ENCODE measurements at regions not wholly inside any gene's neighbourhood (a gene's known extent, or its start where the extent isn't known, plus 50 kb on each side); places are given as distances from the start of the nearest gene placed in this dataset.

GRCh38 chr10:4332764-4333458, 493.1 kb upstream of the AKR1E2 start:
- no peak for DNase-seq

- DNase-seq = no peak
Measured at GRCh38 chr10:4331150-4331549, 494.9 kb upstream of the AKR1E2 start.

GRCh38 chr10:4330636-4331035, 495.4 kb upstream of the AKR1E2 start:
- no peak for DNase-seq

- no peak for DNase-seq
Measured at GRCh38 chr10:4329225-4329624, 496.8 kb upstream of the AKR1E2 start.

GRCh38 chr10:4326647-4327046, 499.4 kb upstream of the AKR1E2 start:
- DNase-seq = no peak

- no peak for DNase-seq
Measured at GRCh38 chr10:4319870-4320367, 506.1 kb upstream of the AKR1E2 start.

GRCh38 chr10:4316161-4316810, 509.7 kb upstream of the AKR1E2 start:
- no peak for DNase-seq

DNA sequence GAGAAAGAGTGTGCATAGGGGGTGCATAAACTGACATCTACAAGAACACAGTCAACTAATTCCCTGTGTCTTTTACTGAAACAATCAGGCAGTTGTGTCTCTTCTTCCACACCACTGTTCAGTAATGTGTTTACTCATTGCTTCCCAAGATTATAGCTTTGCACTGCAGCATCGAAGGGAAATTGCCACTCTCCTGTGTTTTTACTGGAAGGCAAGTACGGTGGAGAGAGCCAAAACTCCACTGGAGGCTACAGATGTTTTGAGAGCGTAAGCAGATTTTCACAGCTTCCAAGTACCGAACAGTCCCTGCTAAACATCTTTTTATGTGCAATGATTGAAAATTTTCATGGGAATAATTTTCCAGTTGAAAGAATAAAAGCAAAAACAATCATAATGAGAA, 510.5 kb upstream of the AKR1E2 start:
- no peak for DNase-seq

GRCh38 chr10:4313051-4313450, 513.0 kb upstream of the AKR1E2 start:
- no peak for DNase-seq

DNA sequence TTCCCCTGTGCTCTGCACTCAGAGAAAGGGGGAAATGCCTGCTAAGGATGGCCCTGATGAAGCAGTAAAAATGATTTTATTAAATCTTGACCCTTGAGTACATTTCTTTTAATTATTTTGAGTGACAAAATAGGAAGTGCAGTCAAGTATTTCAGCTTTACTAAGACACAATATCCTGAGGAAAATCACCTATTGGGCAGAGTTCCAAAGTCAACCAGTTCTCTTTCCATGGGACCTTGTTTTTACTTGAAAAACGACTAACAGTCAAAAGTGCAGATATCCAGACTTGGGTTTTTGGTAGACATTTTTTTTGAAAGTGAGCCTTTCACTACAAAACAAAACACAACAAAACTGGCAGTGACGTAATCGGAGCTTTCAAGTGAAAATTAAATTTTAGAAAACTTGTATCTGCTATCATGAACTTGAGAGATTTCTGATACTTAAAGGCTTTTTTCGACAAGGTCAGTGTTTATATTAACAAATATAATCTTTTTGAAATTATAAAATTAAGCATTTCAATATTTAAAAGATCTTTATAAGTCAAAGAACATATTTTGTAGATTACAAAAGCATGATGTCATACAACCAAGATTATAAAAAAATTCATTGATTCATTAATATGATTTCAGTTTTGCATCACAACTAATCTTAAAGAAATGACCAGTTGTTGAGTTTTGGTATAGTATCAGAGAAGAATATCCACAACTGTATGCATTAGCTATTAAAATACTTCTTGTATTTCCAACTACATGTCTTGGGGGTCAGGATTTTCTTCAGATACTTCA, 513.8 kb upstream of the AKR1E2 start:
- DNase-seq = no peak

DNA sequence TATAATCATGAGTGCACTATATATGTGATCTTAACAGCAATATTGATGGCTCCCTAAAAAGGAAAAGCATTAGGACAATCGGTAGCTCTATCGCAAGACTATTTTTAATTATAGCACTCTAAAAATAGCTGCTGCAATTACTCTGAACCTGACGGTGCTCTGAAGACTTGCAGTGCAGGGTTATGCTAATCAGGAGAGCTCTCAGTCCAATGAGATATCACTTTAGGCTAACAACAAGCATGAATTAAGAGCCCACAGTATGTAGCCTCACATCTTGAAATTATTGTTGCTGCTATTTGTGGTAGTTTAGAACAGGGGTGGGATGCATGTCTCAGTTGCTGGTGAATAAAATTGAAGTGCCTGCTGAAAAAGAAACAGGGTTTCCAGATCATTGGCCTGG, 515.8 kb upstream of the AKR1E2 start:
- no peak for DNase-seq

- no peak for DNase-seq
Measured at GRCh38 chr10:4307910-4308309, 518.1 kb upstream of the AKR1E2 start.

GRCh38 chr10:4306871-4307270, 519.1 kb upstream of the AKR1E2 start:
- DNase-seq = no peak

- DNase-seq = no peak
Measured at GRCh38 chr10:4303045-4303444, 518.0 kb upstream of the KLF6 start.

- DNase-seq = no peak
Measured at GRCh38 chr10:4301291-4302045, 516.5 kb upstream of the KLF6 start.

- no peak for DNase-seq
Measured at GRCh38 chr10:4296161-4296560, 511.2 kb upstream of the KLF6 start.

- no peak for DNase-seq
Measured at GRCh38 chr10:4294996-4295792, 510.2 kb upstream of the KLF6 start.

DNA sequence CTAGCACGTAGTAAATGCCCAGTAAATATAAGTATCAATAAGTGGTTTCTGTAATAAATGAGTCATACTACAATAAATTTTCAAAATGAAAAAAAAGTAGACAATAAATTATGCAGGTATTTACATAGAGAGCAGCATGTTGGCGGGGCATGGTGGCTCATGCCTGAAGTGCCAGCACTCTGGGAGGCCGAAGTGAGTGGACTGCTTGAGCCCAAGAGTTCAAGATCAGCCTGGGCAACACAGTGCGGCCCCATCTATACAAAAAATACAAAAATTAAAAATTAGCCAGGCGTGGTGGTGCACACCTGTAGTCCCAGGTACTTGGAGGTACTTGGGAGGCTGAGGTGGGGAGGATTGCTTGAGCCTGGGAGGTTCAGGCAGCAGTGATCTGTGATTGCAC, 509.3 kb upstream of the KLF6 start:
- no peak for DNase-seq

- no peak for DNase-seq
Measured at GRCh38 chr10:4291990-4292389, 507.0 kb upstream of the KLF6 start.

DNA sequence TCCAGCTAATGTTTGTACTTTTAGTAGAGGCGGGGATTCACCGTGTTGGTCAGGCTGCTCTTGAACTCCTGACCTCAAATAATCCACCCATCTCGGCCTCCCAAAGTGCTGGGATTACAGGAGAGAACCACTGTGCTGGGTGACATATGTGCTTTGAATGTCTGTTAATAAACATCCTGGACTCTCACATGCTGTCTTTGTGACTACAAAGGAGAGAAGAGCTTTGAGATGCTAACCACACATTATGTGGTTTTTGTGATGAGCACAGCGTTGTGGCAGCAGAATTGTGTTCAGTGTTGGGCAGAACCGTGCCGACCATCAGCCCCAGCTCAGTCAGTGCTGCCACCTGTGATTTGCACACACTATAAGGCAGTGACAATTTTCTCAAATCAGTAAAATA, 500.1 kb upstream of the KLF6 start:
- DNase-seq = no peak

- no peak for DNase-seq
Measured at GRCh38 chr10:4283846-4284610, 499.0 kb upstream of the KLF6 start.
